Lung (tissue), 11 donors: ENCODE measurements at regions not wholly inside any gene's neighbourhood (a gene's known extent, or its start where the extent isn't known, plus 50 kb on each side); places are given as distances from the start of the nearest gene placed in this dataset.

Experiments
- ATAC-seq: fragments of 200-7000 bp; cut with Tn5 transposase; one replicate; pipeline ENCODE4 v1.9.1; 2020; ENCODE audit warnings: moderate number of reproducible peaks; ENCODE audit not compliant: insufficient read depth, low FRiP score
- DNase-seq, 3 donors: peaks; one replicate each; pipeline ENCODE4 v3.0.0-alpha.2; 2013 to 2017
- H3K27ac ChIP-seq, 2 donors: one replicate each; pipeline ENCODE4 v1.5.1; 2013; ENCODE audit warnings: mild to moderate bottlenecking in 2 of 2, moderate library complexity in 2 of 2, control low read depth in 1 of 2, inconsistent platforms in 1 of 2, low read depth in 1 of 2, low read length in 1 of 2
- H3K27me3 ChIP-seq, 3 donors: one replicate each; pipeline ENCODE4 v1.5.1; 2013; ENCODE audit warnings: low read length in 2 of 3; ENCODE audit not compliant: control insufficient read depth in 3 of 3, insufficient read depth in 3 of 3
- H3K36me3 ChIP-seq, 4 donors: one replicate each; pipeline ENCODE4 v1.5.1; 2013; ENCODE audit warnings: low read length in 4 of 4, mild to moderate bottlenecking in 1 of 4, moderate library complexity in 1 of 4; ENCODE audit not compliant: control insufficient read depth in 4 of 4, insufficient read depth in 4 of 4
- H3K4me1 ChIP-seq, 5 donors: one replicate each; pipeline ENCODE4 v1.5.1; 2013; ENCODE audit warnings: low read length in 5 of 5, mild to moderate bottlenecking in 2 of 5, moderate library complexity in 1 of 5; ENCODE audit not compliant: control insufficient read depth in 5 of 5, insufficient read depth in 5 of 5
- H3K4me3 ChIP-seq: one replicate; pipeline ENCODE4 v1.5.1; 2013; ENCODE audit warnings: mild to moderate bottlenecking, control low read depth, moderate library complexity
- H3K9ac ChIP-seq, 2 donors: one replicate each; pipeline ENCODE4 v1.5.1; 2013; ENCODE audit warnings: low read length in 2 of 2, control low read depth in 1 of 2; ENCODE audit not compliant: insufficient read depth in 1 of 2
- H3K9me3 ChIP-seq, 4 donors: one replicate each; pipeline ENCODE4 v1.5.1; 2013; ENCODE audit warnings: low read length in 3 of 4, mild to moderate bottlenecking in 1 of 4, moderate library complexity in 1 of 4; ENCODE audit not compliant: control insufficient read depth in 4 of 4, insufficient read depth in 3 of 4
- CTCF ChIP-seq: IDR thresholded peaks from 2 replicates; pipeline ENCODE4 v1.5.1; 2012; ENCODE audit warnings: mild to moderate bottlenecking; ENCODE audit errors: control extremely low read depth, extremely low read depth
- WGBS, 2 donors: extraction: QIAGEN DNeasy Blood & Tissue Kit; methylation state at CpG; one replicate each; pipeline ENCODE4 v1.1.7; 2013; 5-methylcytosine and 5-hydroxymethylcytosine counted together
- donor health status: control.
- donor health status: control.
- donor health status: Bipolar disorder and iron deficiency.
- donor health status: healthy.
- donor health status: DM: yes; HTN: yes; CAD: no.

GRCh38 chr19:31211088-31211487 is 138.1 kb downstream of the TSHZ3 start:
- H3K9ac ChIP-seq: no peak overlapping the region
- 89 to 91% methylated on average over 3 of the region's 3 CpGs for WGBS, 2 donors
- H3K27me3 ChIP-seq: no peaks in the 10 kb centered on the region
- TF ChIP-seq CTCF: no peak
- no peak overlapping the region for H3K4me3 ChIP-seq
- no peaks in the 10 kb centered on the region for H3K36me3 ChIP-seq
- no peak overlapping the region for H3K27ac ChIP-seq
- ATAC-seq: no peak
- DNase-seq: no peak
- no peaks in the 10 kb centered on the region for H3K4me1 ChIP-seq
- no peaks in the 10 kb centered on the region for H3K9me3 ChIP-seq

GRCh38 chr19:31205887-31206518 is 143.2 kb downstream of the TSHZ3 start:
- no peak overlapping the region for H3K27ac ChIP-seq
- ATAC-seq (no peak), DNase-seq (no peak)
- 90 to 96% methylated on average over 2 of the region's 2 CpGs for WGBS, 2 donors
- no peaks in the 10 kb centered on the region for H3K4me1 ChIP-seq
- H3K9ac ChIP-seq: no peak overlapping the region
- H3K36me3 ChIP-seq: no peaks in the 10 kb centered on the region
- no peak for TF ChIP-seq CTCF
- H3K4me3 ChIP-seq: no peak overlapping the region
- peaks cover 0 to 2% (median 0%) of the 10 kb centered on the region in 4 donors for H3K9me3 ChIP-seq
- H3K27me3 ChIP-seq: peaks cover 0 to 6% (median 0%) of the 10 kb centered on the region in 3 donors

GRCh38 chr19:31204115-31204514 is 145.1 kb downstream of the TSHZ3 start:
- Histone ChIP-seq H3K27me3 (peaks cover 0 to 6% (median 0%) of the 10 kb centered on the region in 3 donors), H3K4me1 (no peaks in the 10 kb centered on the region), H3K9ac (no peak overlapping the region), H3K27ac (no peak overlapping the region), H3K36me3 (no peaks in the 10 kb centered on the region), H3K9me3 (peaks cover 0 to 2% (median 0%) of the 10 kb centered on the region in 4 donors), H3K4me3 (no peak overlapping the region)
- no peak for ATAC-seq
- TF ChIP-seq CTCF: no peak
- 85 to 90% methylated on average over 1 of the region's 1 CpG for WGBS, 2 donors
- DNase-seq: no peak

GRCh38 chr19:31185261-31185660 is 164.0 kb downstream of the TSHZ3 start:
- Histone ChIP-seq H3K9ac (no peak overlapping the region), H3K27ac (no peak overlapping the region), H3K9me3 (no peaks in the 10 kb centered on the region), H3K4me1 (no peaks in the 10 kb centered on the region), H3K36me3 (no peaks in the 10 kb centered on the region), H3K27me3 (no peaks in the 10 kb centered on the region), H3K4me3 (no peak overlapping the region)
- TF ChIP-seq CTCF: no peak
- 80 to 92% methylated on average over 2 of the region's 2 CpGs for WGBS, 2 donors
- ATAC-seq: no peak
- no peak for DNase-seq
